ENCODE measurements at regions not wholly inside any gene's neighbourhood (a gene's known extent, or its start where the extent isn't known, plus 50 kb on each side); places are given as distances from the start of the nearest gene placed in this dataset.

DNA sequence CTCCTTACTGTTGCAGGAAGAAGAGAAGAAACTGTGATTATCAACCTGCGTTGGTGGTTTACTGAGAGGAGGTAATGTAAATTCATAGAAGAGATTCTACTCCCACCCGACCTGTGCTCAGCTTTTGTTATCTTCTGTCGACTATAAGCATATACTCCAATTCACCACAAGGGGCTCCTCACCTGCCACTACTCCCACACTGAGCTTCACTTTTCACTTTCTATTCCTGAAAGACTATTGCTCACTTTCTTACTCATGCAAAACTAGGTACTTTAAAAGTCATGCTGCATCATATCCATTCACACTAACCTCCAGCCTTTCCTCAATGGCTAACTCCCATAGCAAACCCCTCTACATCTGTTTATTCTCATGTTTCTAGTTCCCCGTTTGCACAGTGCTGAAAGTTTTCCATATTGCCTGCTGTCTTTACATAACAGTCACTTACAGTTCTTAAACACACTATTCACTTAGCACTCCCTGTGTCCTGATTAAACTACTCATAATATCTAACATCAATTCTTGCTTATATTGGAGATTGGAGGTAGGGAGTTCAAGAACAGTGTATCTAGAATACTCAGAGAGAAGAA is 1062.6 kb downstream of the NR2F1-AS1 start:
- no peak overlapping the region for H3K4me3 ChIP-seq
- DNase-seq (no peak), ATAC-seq (peak; percentile 68 to 84)
- peaks cover 6% of the 10 kb centered on the region for H3K9me3 ChIP-seq
- intact Hi-C loops (cut with DNase I): no loop called here
- no peaks in the 10 kb centered on the region for H3K36me3 ChIP-seq
- no peaks in the 10 kb centered on the region for H3K4me1 ChIP-seq
- TF ChIP-seq, protein P1, sequence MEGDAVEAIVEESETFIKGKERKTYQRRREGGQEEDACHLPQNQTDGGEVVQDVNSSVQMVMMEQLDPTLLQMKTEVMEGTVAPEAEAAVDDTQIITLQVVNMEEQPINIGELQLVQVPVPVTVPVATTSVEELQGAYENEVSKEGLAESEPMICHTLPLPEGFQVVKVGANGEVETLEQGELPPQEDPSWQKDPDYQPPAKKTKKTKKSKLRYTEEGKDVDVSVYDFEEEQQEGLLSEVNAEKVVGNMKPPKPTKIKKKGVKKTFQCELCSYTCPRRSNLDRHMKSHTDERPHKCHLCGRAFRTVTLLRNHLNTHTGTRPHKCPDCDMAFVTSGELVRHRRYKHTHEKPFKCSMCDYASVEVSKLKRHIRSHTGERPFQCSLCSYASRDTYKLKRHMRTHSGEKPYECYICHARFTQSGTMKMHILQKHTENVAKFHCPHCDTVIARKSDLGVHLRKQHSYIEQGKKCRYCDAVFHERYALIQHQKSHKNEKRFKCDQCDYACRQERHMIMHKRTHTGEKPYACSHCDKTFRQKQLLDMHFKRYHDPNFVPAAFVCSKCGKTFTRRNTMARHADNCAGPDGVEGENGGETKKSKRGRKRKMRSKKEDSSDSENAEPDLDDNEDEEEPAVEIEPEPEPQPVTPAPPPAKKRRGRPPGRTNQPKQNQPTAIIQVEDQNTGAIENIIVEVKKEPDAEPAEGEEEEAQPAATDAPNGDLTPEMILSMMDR (IDR thresholded peaks at IDR 0.05): peak; percentile 51
- no peaks in the 10 kb centered on the region for H3K27me3 ChIP-seq (ENCODE audit: low read depth)
- H3K27ac ChIP-seq: no peak overlapping the region

- no peak for DNase-seq
Measured at GRCh38 chr5:92514896-92515295, 1066.1 kb downstream of the NR2F1-AS1 start.

DNA sequence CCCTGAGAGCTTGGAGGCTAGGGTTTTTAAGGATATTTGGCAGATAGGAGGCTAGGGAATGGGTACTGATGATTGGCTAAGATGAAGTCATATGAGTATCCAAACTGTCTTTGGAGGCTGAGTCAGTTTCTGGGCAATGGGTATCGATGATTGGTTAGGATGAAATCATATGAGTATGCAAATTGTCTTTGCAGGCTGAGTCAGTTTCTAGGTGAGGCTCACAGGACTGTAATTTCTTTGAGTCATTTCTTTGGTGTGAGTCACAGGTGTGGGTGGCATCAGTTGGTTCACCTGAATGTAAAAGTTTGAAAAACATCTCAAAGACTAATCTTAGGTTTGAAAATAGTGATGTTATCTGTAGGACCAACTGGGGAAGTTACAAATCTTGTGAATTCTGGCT is 1068.0 kb downstream of the NR2F1-AS1 start:
- DNase-seq (no peak), ATAC-seq (no peak)
- H3K27me3 ChIP-seq (ENCODE audit: low read depth): no peaks in the 10 kb centered on the region
- TF ChIP-seq, protein P1 (IDR thresholded peaks at IDR 0.05): no peak
- H3K4me3 ChIP-seq: no peak overlapping the region
- H3K4me1 ChIP-seq: no peaks in the 10 kb centered on the region
- H3K9me3 ChIP-seq: peaks cover 50% of the 10 kb centered on the region
- H3K36me3 ChIP-seq: no peaks in the 10 kb centered on the region
- no peak overlapping the region for H3K27ac ChIP-seq
- intact Hi-C loops (cut with DNase I): no loop called here

More at GRCh38 chr5:92514896-92515295, 1066.1 kb downstream of the NR2F1-AS1 start:
- H3K9me3 ChIP-seq: peaks cover 37% of the 10 kb centered on the region
- H3K27me3 ChIP-seq (ENCODE audit: low read depth): no peaks in the 10 kb centered on the region
- ATAC-seq: no peak
- H3K27ac ChIP-seq: no peak overlapping the region
- no peak overlapping the region for H3K4me3 ChIP-seq
- intact Hi-C loops (cut with DNase I): no loop called here
- no peaks in the 10 kb centered on the region for H3K36me3 ChIP-seq
- no peaks in the 10 kb centered on the region for H3K4me1 ChIP-seq
- TF ChIP-seq, protein P1 (IDR thresholded peaks at IDR 0.05): no peak

DNA sequence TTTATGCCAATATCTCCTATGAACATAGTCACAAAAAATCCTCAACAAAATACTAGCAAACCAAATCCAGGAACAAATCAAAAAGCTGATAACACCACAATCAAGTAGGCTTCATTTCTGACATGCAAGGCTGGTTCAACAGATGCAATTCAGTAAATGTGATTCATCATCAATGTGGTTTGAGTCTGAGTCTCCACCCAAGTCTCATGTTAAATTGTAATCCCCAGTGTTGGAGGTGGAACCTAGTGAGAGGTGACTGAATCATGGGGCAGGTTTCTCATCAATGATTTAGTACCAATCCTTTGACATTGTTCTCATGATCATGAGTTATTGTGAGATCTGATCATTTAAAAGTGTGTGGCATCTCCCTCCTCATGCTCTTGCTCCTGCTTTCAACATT is 1072.7 kb downstream of the NR2F1-AS1 start:
- Histone ChIP-seq H3K27me3 (ENCODE audit: low read depth) (no peaks in the 10 kb centered on the region), H3K9me3 (peaks cover 43% of the 10 kb centered on the region), H3K4me1 (no peaks in the 10 kb centered on the region), H3K4me3 (no peak overlapping the region), H3K36me3 (no peaks in the 10 kb centered on the region), H3K27ac (no peak overlapping the region)
- TF ChIP-seq, protein P1 (IDR thresholded peaks at IDR 0.05): no peak
- no peak for ATAC-seq
- intact Hi-C loops (cut with DNase I): no loop called here
- no peak for DNase-seq

DNA sequence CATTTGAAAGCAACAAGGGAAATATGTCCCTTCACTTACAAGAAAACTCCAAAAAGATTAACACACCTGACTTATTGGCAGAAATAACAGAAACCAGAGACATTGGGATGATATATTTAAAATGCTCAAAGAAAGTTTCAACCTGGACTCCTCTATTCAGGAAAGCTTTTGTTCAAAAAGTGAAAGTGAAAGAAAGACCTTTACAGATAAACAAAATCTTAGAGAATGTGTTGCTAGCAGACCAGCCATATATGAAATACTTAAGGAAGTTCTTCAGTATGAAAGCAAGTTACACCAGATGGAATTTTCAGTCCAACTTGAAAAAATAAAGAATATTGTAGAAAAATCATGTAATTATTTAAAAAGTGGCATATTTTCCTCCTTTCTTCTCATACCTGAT is 1075.1 kb downstream of the NR2F1-AS1 start:
- intact Hi-C loops (cut with DNase I): no loop called here
- H3K36me3 ChIP-seq: no peaks in the 10 kb centered on the region
- H3K4me1 ChIP-seq: no peaks in the 10 kb centered on the region
- H3K4me3 ChIP-seq: peak overlapping the region; percentile 4
- H3K27me3 ChIP-seq (ENCODE audit: low read depth): no peaks in the 10 kb centered on the region
- no peak overlapping the region for H3K27ac ChIP-seq
- TF ChIP-seq, protein P1 (IDR thresholded peaks at IDR 0.05): no peak
- ATAC-seq: no peak
- peaks cover 24% of the 10 kb centered on the region for H3K9me3 ChIP-seq
- no peak for DNase-seq

Measured in lower lobe of right lung (tissue), 2 donors.